GM21515 (cell line): ENCODE measurements at regions not wholly inside any gene's neighbourhood (a gene's known extent, or its start where the extent isn't known, plus 50 kb on each side); places are given as distances from the start of the nearest gene placed in this dataset.
"Not testable (repeated sequence)": the region's sequence is repeated elsewhere in the genome, so short reads cannot be mapped to it uniquely, and the experiment has no call there.

ENCODE experiments used
- ATAC-seq: cut with Tn5 transposase; IDR thresholded peaks from one replicate; pipeline ENCODE4 v1.9.1; 2021; ENCODE audit not compliant: unreplicated experiment

DNA sequence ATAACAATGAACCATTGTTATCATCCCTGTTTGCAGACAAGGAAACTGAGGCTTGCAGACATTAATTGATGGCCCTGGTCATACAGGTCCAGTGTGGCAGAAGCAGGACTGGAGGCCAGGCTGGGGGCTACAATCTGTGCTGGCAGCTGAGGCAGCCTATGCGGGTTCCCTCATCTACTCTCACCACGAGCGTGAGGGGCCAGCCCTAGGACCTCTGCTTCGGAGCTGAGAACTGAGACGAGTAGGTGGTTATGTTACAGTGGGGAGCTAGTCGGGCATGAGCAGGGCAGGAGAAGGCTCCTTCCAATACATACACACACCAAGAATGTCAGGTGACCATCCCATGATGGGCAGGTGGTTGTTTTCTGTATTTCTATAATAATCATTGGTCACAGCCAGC is 82.2 kb upstream of the ASB18 start:
- ATAC-seq: no peak

DNA sequence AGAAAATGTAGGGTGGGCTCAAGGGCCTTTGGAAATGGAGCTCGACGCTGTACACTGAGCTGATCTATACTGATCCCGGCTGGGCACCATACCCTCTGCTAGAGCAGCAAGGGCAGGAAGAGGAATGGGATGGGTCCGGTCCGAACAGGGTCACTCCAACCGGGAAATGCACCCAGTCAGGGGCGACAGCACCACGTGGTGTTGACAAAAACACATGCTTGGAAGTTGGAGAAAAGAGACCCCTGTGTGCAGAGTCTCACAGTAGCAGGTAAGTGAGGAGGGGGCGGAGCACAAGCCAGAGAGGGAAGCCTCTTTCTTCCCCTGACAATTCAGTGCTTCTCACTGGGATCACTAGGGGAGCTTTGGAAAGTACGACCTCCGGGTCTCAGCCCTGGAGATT is 84.1 kb upstream of the ASB18 start:
- ATAC-seq: no peak

DNA sequence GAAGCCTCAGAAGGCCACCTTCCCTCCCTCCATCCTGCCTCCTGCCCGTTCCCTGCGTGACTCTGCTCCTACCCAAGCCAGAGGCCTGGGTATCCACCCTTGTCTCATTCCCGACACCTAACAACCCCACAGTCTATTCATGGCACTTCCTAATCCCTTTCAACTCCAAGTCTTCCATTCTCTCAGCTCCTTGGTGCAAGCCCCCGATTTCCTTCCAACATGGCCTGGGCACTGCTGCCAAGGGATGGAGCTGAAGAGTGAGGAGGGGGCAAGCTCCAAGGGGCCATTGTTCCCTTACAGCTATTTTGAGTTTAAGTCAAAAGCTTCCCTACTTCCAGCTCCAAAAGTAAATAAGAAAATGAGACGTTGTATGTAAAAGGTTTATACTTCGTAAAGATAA is 84.8 kb upstream of the ASB18 start:
- no peak for ATAC-seq

DNA sequence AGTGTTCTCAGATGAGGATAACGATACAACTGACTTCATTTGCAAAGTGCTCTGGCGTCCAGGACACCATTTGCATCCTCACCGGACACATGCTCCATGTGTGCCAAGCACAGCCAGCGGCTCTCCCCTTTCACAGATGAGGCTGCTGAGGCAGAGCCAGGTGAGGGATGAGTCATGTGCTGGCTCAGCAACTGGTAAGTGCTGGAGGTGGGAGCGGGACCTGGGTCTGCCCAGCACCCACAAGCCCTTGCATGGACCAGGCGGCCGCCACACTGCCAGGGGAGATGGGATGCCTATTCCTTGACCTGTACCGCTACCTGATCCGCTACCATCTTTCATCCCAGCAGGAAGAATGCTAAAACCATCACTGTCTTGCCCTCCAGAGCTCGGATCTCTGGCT is 86.2 kb upstream of the ASB18 start:
- no peak for ATAC-seq

DNA sequence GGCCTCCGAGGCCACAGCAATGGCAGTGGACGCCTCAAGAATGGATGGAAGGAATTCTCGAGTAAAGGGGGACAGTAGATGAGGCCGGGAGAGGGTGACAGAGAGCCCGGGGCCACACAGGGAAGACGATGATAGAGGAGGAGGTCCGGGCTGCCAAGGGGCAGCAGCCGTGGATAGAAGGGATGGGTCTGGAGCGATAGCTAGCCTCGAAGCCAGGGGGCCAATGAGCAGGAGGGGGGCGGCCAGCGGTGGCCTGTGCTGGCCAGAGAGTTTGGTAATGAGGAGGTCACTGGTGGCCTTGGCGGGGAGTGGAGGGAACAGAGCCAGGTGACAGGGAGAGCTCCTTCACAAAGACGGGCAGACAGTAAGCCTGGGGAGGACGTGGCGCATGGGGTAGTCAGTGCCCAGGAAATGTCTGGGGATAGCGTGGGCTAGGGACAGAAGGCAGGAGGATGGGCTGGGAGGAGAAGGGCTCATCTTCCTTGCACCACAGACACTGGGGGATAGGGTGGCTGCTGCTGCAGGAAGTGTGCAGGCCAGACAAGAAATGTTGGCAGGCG is 87.8 kb upstream of the ASB18 start:
- ATAC-seq: no peak

DNA sequence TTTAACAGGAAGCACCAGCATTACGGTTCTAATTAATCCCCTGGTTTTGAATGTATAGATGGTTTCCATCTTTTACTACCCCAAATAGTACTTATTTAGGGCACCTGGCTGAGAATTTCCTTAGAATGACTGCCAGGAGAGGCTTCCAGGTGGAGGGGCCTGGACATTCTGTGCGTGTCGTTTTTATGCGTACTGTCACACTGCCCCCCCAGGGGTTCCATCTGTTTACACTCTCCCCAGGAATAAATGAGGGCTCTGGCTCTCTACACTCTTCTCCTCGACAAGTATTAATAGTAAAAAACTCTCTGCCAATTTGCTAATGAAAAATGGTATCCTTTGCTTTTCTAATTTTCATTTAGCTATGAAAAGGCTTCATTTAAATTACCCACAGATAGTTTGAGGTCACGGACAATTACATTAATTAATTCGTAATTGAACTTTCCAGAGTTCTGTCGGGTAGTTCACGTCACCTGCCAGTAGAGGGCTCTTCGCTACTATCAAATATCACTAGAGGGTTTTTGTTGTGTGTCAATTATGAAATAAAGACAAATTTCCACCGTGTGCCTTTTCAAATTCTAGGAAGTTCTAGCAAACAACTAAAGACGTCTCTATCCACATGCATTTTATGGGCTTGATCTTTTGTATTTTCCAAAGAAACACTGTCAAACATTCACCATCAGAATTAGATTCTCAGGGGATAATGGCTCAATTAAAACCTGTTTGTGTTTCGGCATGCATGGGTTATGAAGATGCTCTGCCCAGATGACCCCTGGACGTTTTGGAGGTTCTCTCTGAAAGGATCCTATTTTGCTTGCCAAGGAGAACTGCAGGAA is 88.8 kb upstream of the ASB18 start:
- ATAC-seq: no peak

DNA sequence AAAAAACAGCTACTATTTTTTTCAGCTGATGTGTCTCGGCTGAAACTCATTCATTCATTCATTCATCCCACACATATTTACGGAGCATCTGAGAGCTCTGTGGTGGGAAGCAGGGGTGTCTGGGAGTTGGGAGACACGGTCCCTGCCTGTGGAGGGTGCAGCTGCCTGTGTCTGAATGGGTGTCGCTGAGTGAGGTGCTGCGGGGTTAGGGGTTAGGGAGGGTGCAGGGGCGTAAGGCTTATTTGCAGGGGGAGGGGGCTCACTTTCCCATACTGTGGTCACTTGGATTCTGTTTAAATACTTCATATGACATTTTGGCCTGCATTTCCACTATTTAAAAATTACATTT is 89.4 kb upstream of the ASB18 start:
- ATAC-seq: no peak

DNA sequence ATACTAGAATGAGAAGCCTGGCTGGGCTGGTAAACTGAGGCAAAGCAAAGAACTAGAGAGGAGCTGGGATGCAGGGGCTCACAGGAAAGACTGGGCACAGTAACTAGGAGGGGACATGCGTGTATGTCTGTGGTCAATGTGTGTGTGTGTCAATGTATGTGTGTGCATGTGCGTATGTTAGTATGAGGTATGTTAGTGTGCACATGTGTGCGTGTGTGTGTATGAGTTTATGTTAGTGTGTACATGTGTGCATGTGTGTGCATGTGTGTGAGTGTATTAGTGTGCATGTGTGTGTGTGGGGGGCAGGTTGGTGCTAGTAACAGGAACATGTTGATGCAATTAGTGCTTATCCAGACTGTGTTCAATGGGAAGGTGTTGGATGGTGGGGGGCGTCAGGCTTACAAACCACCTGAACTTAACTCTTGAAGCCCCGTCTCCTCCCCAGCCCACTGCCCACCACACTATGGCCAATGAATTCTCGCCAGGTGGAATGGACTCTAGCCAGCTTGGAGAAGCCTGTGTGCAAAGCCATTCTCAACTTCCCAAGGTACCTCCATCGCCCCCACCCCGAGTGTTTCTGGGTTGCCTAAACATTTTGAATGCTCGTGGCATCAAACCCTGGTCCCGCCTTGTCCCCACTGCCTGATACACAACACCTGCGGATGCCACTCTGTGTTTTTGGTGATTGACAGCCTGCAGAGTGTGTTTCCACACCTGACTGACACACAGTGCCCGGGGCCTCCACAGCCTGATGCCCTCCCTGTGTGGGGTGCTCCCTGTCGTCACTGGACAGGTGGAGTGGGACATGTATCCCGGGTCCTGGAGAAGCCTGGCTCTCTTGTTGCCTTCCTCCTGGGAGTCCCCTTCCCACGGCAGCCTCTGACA is 90.1 kb upstream of the ASB18 start:
- no peak for ATAC-seq

DNA sequence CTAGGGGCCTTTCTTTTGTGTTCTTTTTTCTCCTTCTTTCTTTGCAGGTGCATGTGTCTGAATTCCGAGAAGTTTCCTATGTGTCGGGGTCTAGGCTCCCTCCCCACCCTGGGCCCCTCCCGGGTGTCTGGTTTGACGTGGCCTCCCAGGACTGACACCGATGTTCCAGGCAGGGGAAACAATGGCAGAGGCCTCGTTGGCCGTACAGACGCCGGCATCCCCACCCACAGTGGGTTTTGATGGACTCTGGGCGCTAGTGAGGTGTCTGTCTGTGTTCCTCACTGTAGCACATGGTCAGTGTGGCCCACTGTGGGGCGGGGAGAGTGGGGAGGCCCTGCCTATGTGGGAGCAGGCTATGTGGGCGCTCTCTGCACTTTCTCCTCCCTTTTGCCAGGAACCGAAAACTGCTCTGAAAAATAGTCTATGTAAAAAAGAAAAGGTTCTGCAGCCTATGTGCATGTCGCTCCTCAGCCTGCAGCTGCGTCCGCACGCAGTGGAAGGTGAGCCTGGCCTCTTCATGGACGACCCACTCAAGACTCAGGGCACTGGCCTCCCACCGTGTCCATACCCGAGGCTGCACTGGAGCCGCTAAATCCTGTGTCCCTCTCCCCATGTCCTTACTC is 90.9 kb upstream of the ASB18 start:
- no peak for ATAC-seq

DNA sequence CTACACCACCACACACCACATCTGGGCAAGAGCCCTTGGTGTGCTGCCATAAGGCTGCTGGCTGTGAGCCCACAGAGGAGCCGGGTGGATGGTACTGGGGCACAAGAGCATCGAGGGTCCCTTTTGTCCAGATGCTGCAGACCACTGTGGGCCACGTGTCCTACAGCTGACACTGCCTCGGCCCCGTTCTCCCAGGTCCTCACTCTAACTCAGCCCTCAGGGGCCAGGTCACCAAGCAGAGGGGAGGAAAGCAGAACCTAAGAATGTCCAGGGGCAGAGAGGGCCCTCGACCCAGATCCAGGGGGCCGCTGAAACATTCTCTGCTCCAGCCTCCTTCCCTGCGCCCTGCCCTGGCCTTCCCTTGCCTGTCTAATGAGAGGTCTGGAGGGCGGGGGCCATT is 91.7 kb upstream of the ASB18 start:
- no peak for ATAC-seq

DNA sequence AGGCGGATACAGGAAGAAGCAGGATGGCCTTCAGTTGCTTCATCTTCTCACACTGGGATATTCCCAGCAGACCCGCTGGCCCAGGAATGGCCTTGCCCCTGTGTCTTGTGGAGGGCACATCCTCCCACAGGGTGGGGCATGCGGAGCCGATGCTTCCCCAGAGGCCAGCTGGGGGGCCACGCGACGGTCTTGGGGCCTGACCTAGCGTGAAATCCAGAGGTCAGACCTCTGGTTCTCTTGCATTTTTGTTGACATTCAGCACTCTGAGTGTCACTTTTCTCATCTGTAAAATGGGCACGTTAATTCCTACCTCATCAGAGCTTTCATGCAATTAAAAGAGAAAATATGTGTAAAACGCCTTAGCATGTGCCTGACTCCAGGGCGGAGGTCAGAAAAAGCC is 92.1 kb upstream of the ASB18 start:
- ATAC-seq: not testable (repeated sequence)

DNA sequence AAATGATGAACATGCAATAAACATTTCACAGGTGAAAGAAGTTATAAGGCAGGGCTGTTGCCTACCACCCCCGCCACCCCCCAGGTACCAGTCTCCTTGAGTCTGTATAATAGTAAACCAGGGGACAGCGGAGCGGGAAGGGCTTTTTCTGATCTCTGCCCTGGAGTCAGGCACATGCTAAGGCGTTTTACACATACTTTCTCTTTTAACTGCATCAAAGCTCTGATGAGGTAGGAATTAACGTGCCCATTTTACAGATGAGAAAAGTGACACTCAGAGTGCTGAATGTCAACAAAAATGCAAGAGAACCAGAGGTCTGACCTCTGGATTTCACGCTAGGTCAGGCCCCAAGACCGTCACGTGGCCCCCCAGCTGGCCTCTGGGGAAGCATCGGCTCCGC is 94.3 kb upstream of the ASB18 start:
- ATAC-seq: not testable (repeated sequence)

DNA sequence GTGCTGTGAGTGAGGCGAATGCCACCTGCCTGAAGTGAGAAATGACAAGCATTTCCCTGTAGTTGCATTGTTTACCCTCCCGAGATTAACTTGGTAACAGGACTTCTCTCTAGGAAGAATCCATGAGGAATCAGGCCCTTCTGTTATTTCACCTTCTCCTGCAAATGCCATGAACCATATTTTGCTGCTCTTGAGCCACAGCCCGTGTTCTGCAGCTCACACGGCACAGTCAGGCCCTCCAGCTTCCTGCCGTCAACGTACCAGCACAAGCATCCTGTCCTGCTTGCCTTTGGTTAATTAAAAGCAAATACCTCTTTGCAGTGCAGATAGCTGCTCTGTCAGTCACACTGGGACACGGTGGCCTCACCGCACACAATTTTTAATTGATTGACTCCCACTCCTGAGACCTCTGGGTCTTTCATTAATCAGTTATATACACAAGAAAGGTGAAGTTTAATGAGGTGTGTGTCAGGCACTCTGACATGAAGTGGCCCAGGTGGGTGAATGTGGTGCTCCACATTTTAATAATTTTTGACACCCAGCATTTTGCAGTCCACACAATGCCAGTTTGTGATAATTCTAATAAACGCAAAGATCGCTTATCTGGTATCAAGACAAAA is 95.3 kb upstream of the ASB18 start:
- ATAC-seq: no peak

DNA sequence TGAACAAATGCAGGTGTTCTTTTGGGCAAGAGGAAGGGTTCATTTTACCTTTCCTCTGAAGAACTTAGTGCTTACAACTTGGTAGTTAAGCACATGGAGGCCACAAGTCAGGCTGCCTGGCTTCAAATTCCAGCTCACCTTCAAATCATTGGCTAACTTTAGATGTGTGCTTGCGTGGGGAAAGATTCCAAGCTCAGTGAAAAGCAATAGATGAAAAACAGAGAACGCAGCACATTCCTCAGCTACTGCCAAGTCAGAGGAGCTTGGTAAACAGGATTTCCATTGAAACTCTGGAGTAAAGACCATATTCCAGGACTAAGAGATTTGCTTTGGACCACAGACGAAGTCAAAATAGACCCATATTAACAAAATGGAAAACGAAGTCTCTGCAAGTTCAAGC is 96.3 kb upstream of the ASB18 start:
- no peak for ATAC-seq

DNA sequence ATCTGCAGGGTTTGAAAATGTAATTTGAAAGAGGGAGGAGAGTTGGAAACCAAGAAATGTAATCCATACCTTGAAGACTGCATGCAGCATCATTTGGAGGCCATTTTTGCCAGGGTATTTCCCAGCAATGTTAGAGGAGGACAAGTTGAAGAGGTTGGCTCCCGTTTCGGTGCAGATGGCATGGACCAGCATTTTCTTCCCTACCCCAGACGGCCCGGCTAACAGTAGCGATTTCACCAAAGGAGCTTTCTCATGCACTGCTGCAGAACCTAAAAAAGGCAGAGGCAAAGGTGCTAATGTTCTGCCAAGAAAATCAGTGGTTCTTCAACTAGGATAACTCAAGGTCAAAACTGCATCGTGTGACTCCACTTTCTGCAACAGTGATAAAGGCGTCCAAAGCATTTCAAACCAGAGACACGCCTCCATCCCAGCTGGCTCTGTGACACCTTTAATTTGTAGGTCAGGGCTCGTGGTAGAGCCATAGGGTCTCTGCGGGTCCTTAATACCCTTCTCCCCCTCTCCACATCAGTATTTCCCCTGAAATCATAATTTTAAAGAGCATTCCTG is 99.6 kb upstream of the ASB18 start:
- ATAC-seq: no peak

DNA sequence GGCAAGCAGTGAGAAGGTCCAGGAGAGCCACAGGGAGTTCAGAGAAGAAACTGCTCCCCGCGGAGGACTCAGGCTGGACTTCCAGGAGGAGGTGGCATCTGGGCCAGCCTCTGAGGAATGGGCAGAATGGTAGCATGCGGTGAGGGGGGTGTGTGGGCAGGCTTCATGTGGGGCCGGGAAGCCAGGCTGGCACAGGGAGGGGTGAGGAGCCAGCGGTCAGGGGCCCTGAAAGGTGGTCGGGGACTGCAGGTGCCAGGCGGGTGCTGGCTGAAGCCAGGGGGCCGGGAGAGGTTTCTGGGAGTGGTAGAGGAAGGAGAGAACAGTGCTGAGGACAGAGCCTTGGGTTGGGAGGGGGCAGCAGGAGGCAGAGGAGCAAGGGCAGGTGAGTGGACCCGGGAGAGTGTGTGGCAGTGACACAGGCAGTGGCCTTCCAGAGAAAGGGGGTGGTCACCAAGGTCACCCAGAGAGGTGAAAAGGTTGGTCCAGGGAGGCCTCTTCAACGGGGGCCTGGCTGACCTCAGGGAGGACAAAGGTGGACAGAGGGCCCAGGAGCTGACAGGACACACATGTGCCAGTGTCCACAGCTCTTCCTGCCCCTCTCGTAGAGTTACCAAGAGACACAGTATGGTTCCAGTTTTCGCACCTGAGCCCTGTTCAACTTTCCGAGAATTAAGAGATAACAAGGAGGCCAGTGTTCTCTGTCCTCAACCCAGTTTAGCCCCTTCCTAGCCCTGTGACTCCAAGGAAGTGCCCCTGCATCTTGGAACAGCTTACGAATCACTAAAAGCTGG is 101.2 kb upstream of the ASB18 start:
- no peak for ATAC-seq

DNA sequence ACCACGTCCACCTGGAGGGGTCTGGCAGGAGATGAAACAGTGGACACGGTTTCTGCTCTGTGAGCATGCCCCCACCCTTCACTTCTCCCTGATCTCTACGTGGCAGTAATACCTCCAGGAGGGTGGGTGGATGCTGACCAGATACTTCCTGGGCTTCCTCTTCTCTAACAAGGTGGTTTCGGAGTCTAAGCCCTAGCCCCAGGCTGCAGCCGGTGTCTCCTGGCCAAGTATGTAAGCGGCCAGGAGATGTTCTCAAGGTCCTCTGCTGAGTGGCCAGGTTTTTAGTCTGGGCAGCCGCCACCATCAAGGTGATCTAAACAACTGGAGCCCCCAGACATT is 101.8 kb upstream of the ASB18 start:
- peak; percentile 19 for ATAC-seq

DNA sequence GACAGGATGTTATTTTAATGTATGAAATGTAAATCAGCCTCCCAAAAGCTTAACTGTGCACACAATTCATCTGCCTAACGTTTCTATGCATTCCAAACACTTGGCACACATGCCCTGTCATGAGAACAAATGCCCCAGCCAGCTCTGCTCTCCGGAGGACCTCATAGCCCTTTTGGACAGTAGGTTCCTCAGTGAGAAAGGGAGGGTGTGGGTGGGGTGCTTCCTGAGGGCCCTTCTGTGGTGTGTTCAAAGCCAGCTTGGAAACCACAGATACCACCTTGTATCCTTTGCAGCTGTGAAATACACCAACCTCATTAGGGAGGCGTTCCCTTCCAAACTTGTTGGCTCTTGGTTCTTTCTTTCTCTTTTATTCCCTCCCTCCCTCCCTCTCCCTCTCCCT is 102.2 kb upstream of the ASB18 start:
- ATAC-seq: peak; percentile 62

DNA sequence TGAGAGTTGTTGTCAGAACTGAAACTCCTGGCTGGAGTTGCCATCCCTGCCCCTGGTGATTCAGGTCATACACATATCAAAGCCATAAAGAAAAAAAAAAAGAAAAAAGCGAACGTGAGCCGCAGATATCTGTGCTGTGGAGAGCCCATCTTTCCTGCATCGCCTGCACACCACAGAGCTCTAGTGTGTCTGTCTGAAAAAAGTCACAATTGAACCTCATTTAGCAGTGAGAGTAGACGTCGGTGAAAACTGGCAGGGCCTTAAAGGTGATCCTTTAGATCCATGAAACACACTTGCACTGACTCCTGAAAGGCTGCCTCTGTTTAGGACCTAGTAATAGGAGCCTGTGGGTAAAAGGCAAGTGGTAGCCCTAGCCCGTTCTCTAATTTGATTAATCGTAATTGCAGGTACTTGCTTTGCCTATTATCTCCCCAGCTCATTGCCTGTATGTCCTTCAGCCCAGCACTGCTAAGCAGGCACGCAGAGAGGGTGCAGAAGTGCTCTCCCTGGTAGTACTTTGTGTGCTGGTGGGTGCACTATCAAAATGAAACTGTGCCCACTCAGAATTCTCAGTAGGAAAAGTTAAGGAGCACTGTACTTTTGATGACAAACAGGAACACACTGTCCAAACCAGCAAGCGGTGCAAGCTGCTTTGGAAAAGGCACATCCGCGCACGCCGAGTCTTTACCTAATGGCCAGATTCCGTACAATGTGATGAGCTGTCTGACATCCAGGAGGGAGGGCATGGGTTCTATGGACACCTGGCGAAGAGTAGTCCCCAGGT is 103.5 kb upstream of the ASB18 start:
- ATAC-seq: no peak
